Right cardiac atrium (tissue), 5 donors: ENCODE measurements at regions not wholly inside any gene's neighbourhood (a gene's known extent, or its start where the extent isn't known, plus 50 kb on each side); places are given as distances from the start of the nearest gene placed in this dataset.

Experiments
- ATAC-seq, 2 donors: fragments of 200-7000 bp; cut with Tn5 transposase; one replicate each; pipeline versions ENCODE4 v1.8.0 to v1.9.1; 2020; ENCODE audit warnings: moderate library complexity in 2 of 2, mild to moderate bottlenecking in 1 of 2
- DNase-seq, 3 donors: peaks; one replicate each; pipeline ENCODE4 v3.0.0-alpha.2; 2020
- H3K27ac ChIP-seq: one replicate; pipeline ENCODE4 v1.5.1; 2013; ENCODE audit warnings: mild to moderate bottlenecking, low read length, control low read depth, moderate library complexity
- H3K27me3 ChIP-seq: one replicate; pipeline ENCODE4 v1.6.1; 2013; ENCODE audit not compliant: control insufficient read depth, insufficient read depth
- H3K4me1 ChIP-seq: one replicate; pipeline ENCODE4 v1.6.1; 2013; ENCODE audit warnings: low read length; ENCODE audit not compliant: control insufficient read depth, insufficient read depth
- H3K4me3 ChIP-seq: one replicate; pipeline ENCODE4 v1.5.1; 2013; ENCODE audit warnings: low read length, control low read depth
- H3K9me3 ChIP-seq: one replicate; pipeline ENCODE4 v1.6.1; 2013; ENCODE audit warnings: low read length; ENCODE audit not compliant: control insufficient read depth
- WGBS: extraction: QIAGEN DNeasy Blood & Tissue Kit; methylation state at CpG from one replicate; pipeline ENCODE4 v1.1.7; 2013; 5-methylcytosine and 5-hydroxymethylcytosine counted together
- intact Hi-C, 4 donors: fragments of 100-400 bp; cut with DNase I; formaldehyde crosslinking; loops; one replicate each; pipeline versions ENCODE4 v1.11.0 to v1.14.0; 2022 to 2023
- donor health status: healthy with polysubstance abuse.
- donor health status: DM: no; HTN: yes; CAD: no.
- donor health status: DM: no; HTN: no; CAD: no.
- donor health status: DM: no; HTN: yes; CAD: no; lungs with severe emphysema.
- donor health status: DM: yes; HTN: yes; CAD: no.

DNA sequence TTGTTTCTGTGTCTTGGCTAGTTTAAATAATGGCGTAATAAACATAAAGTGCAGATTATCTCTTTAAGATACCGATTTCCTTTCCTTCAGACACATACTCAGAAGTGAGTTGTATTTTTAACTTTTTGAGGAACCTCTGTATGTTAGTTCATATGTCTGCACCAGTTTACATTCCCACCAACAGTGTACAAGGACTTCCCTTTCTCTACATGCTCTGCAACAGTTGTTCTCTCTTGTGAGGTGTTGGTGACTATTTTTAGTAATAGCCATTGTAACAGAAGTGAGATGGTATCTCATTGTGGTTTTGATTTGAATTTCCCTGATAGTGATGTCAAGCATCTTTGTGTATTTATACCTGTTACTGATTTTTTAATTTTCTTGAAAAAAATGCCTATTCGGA is 418.6 kb downstream of the UQCRFS1 start:
- Histone ChIP-seq H3K9me3 (no peaks in the 10 kb centered on the region), H3K27me3 (no peaks in the 10 kb centered on the region), H3K27ac (no peak overlapping the region), H3K4me1 (no peaks in the 10 kb centered on the region), H3K4me3 (peak overlapping the region; percentile 36)
- DNase-seq, result no peak
- intact Hi-C loops, result no loop called here
- ATAC-seq, result no peak
- 59% methylated on average over 3 of the region's 3 CpGs for WGBS

- ATAC-seq (peak; percentile 61 to 85), DNase-seq (peak in 2 of 3 donors; percentile 49 to 71)
- H3K27me3 ChIP-seq, result no peaks in the 10 kb centered on the region
- WGBS, result 3% methylated on average over 97 of the region's 97 CpGs
- H3K27ac ChIP-seq, result no peak overlapping the region
- H3K4me3 ChIP-seq, result peak overlapping the region; percentile 36
- no peaks in the 10 kb centered on the region for H3K9me3 ChIP-seq
- intact Hi-C loops, result no loop called here
- H3K4me1 ChIP-seq, result no peaks in the 10 kb centered on the region
These were observed 419.4 kb downstream of the UQCRFS1 start for GRCh38 chr19:28793391-28794168.

GRCh38 chr19:28785971-28786370 is 427.0 kb downstream of the UQCRFS1 start:
- ATAC-seq (no peak), DNase-seq (no peak)
- H3K4me3 ChIP-seq, result no peak overlapping the region
- whole genome bisulfite sequencing, result 17% methylated on average over 3 of the region's 3 CpGs
- no peaks in the 10 kb centered on the region for H3K27me3 ChIP-seq
- H3K4me1 ChIP-seq, result no peaks in the 10 kb centered on the region
- no peaks in the 10 kb centered on the region for H3K9me3 ChIP-seq
- intact Hi-C loops, result no loop called here
- no peak overlapping the region for H3K27ac ChIP-seq

DNA sequence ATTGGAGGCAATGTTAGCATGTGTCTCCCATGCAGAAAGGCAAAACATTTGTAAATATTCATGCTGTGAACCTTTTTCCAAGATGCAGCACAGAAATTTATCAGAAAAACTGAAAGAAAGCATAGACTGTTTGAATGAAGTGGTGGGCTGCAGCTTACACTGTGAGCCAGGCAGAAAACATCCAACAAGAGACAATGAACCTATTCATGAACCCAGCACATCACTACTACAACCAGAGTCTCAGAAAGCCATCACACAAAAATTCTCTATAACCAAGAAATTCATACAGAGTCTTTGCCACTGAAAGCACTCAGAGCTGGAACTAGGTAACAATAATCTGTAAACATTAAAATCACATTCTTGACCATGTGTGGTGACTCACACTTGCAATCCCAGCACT is 448.9 kb downstream of the UQCRFS1 start:
- intact Hi-C loops, result no loop called here
- Histone ChIP-seq H3K4me3 (no peak overlapping the region), H3K4me1 (no peaks in the 10 kb centered on the region), H3K9me3 (no peaks in the 10 kb centered on the region), H3K27me3 (no peaks in the 10 kb centered on the region), H3K27ac (no peak overlapping the region)
- no peak for DNase-seq
- no peak for ATAC-seq

- intact Hi-C loops, result no loop called here
- H3K4me3 ChIP-seq, result no peak overlapping the region
- WGBS, result 72% methylated on average over 2 of the region's 2 CpGs
- ATAC-seq, result no peak
- H3K27ac ChIP-seq, result no peak overlapping the region
- no peaks in the 10 kb centered on the region for H3K4me1 ChIP-seq
- DNase-seq, result no peak
- no peaks in the 10 kb centered on the region for H3K27me3 ChIP-seq
- H3K9me3 ChIP-seq, result no peaks in the 10 kb centered on the region
These were observed 466.5 kb downstream of the UQCRFS1 start for GRCh38 chr19:28746478-28746877.

DNA sequence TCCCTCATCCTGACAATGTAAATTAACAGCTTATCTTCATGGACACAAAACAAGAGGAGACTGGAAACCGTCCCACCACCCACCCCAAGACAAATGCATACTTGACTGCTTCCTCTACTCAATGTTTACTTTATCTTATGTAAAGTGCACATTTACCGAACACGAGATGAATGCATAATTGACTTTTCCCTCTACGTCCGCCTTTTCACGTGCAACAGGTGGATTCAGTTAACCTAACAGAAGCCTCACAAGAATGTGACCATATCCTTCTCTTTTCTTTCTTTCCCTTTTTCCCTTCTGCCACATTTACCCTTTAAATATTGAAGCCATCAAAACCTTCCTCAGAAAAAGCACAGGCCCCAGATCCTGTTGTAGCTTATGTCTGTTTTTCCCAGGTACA is 468.0 kb downstream of the UQCRFS1 start:
- no peaks in the 10 kb centered on the region for H3K27me3 ChIP-seq
- whole genome bisulfite sequencing, result 60% methylated on average over 6 of the region's 6 CpGs
- no peaks in the 10 kb centered on the region for H3K9me3 ChIP-seq
- ATAC-seq (no peak), DNase-seq (no peak)
- H3K4me1 ChIP-seq, result no peaks in the 10 kb centered on the region
- no peak overlapping the region for H3K27ac ChIP-seq
- intact Hi-C loops, result no loop called here
- H3K4me3 ChIP-seq, result no peak overlapping the region

GRCh38 chr19:28744014-28744413 is 468.9 kb downstream of the UQCRFS1 start:
- H3K4me3 ChIP-seq, result no peak overlapping the region
- no peaks in the 10 kb centered on the region for H3K27me3 ChIP-seq
- ATAC-seq, result no peak
- intact Hi-C loops, result no loop called here
- no peaks in the 10 kb centered on the region for H3K9me3 ChIP-seq
- DNase-seq, result no peak
- H3K4me1 ChIP-seq, result no peaks in the 10 kb centered on the region
- no peak overlapping the region for H3K27ac ChIP-seq

GRCh38 chr19:28737021-28737895 is 475.7 kb downstream of the UQCRFS1 start:
- ATAC-seq, result peak; percentile 57 to 75
- 22% methylated on average over 6 of the region's 6 CpGs for WGBS
- Histone ChIP-seq H3K27ac (peak overlapping the region; percentile 23), H3K9me3 (no peaks in the 10 kb centered on the region), H3K4me3 (no peak overlapping the region), H3K4me1 (peaks cover 1% of the 10 kb centered on the region), H3K27me3 (no peaks in the 10 kb centered on the region)
- no peak for DNase-seq
- intact Hi-C loops, result loop anchor here (2.0 to 10.0 kb wide), 4 partner anchors 138 to 528 kb away; no protein-coding TSS in a partner anchor

DNA sequence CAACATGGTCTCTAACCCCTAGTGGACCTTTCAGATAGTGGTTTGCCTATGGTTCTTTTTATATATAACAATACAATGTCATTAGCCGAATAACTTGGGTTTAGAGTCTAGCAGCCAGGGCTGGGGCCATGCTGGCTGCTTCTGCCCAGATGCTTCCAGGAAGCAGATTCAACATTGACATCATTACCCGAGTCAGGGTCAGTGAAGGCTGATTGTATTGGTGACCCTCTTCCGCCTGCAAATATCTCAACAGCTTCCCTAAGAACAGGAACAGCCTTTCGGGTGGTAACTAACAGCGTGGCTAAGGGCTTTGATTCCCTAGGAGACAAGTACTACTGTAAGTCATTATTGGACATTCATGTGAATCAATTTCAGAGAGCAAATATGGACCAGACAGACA is 476.4 kb downstream of the UQCRFS1 start:
- peaks cover 1% of the 10 kb centered on the region for H3K4me1 ChIP-seq
- intact Hi-C loops, result loop anchor here (2.0 to 10.0 kb wide), 4 partner anchors 138 to 528 kb away; no protein-coding TSS in a partner anchor
- no peaks in the 10 kb centered on the region for H3K9me3 ChIP-seq
- H3K27me3 ChIP-seq, result no peaks in the 10 kb centered on the region
- H3K27ac ChIP-seq, result no peak overlapping the region
- WGBS, result 74% methylated on average over 5 of the region's 5 CpGs
- no peak for DNase-seq
- H3K4me3 ChIP-seq, result no peak overlapping the region
- ATAC-seq, result peak in 1 of 2 donors; percentile 52

DNA sequence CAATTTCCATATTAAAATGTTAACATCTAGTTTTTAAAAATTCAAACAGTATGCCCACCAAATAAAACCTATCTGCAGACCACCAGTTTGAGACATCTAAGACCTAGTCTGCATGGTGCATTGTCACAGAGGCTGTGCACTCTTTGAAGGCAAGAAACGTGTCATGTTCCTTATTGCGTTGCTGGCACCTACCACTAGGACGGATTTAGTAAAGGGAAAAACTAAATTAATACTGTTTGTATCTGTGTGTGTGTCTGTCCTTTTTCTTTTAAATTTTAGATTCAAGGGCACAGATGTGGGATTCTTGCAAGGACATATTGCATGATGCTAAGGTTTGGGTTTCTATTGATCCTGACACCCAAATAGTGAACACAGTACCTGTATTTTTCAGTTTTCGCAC is 481.4 kb downstream of the UQCRFS1 start:
- ATAC-seq, result no peak
- Histone ChIP-seq H3K9me3 (no peaks in the 10 kb centered on the region), H3K27me3 (peaks cover 3% of the 10 kb centered on the region), H3K27ac (no peak overlapping the region), H3K4me1 (no peaks in the 10 kb centered on the region), H3K4me3 (no peak overlapping the region)
- no peak for DNase-seq
- 91% methylated on average over 4 of the region's 4 CpGs for WGBS
- intact Hi-C loops, result loop anchor here in 2 of 4 donors (10.0 kb wide), 2 partner anchors 143 to 533 kb away; no protein-coding TSS in a partner anchor
